ENCODE measurements at regions not wholly inside any gene's neighbourhood (a gene's known extent, or its start where the extent isn't known, plus 50 kb on each side); places are given as distances from the start of the nearest gene placed in this dataset.

GRCh38 chr3:170766253-170766652, 103.7 kb downstream of the RPL22L1 start (continued):
- TF ChIP-seq ZNF561 (CRISPR knock-in tag; conservative IDR thresholded peaks at IDR 0.05) (no peak), SRSF9 (IDR thresholded peaks at IDR 0.05; ENCODE audit: borderline replicate concordance, low read depth, low read length) (no peak), RBM22 (IDR thresholded peaks at IDR 0.05; ENCODE audit: low read depth, low read length, poor library complexity, severe bottlenecking) (no peak), MEF2D (tag; conservative IDR thresholded peaks at IDR 0.05; ENCODE audit: low read depth) (no peak)

DNA sequence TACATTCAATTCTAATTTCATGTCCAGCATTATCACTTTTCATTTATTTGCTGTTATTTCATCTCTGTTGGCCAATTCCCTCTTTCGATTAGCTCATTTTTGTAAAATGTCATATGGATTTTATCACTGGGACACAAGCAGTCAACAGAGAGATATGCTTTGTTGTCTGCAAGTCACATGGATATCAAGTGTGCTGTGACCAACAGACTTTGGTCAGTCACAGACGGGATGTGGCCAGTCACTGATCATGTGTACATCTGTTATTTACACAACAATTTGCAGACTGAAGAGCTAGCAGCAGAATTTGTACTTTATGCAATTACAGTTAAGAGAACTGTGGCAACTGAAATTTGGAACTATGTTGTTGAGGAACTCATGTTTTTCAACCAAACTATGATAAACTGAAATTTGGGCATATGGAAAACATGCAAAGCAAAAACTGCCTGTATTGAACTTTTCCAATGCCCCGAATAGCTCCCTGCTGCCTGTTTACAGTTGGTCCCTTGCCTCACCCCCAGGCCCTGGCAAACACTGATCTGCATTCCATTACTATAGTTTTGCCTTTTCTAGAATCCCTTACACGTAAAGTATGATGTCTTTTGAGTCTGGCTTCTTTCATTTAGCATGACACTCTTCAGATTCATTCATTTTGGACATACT, 104.4 kb downstream of the RPL22L1 start:
- WGBS (ENCODE audit: insufficient coverage, low coverage, missing lambda C conversion rate) = 18% methylated on average over 4 of the region's 4 CpGs
- peak overlapping the region; percentile 16; the same call in 1 of the 2 replicates for H3K4me2 ChIP-seq (ENCODE audit: insufficient read depth, low read length)
- H4K20me1 ChIP-seq (replicated peaks; ENCODE audit: control insufficient read depth, insufficient read depth, low read length) = no peaks in the 10 kb centered on the region
- no peaks in the 10 kb centered on the region for H3K79me2 ChIP-seq (ENCODE audit: control insufficient read depth, insufficient read depth, low read length)
- POLR2A ChIA-PET = interaction anchor here (0.9 to 1.8 kb wide), 7 partner anchors 12 to 48 kb away, joined by 3 to 11 read pairs (median 6); no protein-coding TSS in a partner anchor
- CTCF ChIA-PET (ENCODE audit: low intra/inter-chr PET ratio) = no interaction called here
- FAIRE-seq = peak; percentile 78
- intact Hi-C loops (cut with micrococcal nuclease) = loop anchor here (5.0 kb wide), 1 partner anchor 42 kb away; no protein-coding TSS in a partner anchor
- peak overlapping the region in 1 of 2 experiments; percentile 24; a peak in 1 of 4 replicates for H3K9ac ChIP-seq (ENCODE audit: insufficient read depth in 1 of 2, low read depth in 2 of 2, low read length in 2 of 2)
- no peaks in the 10 kb centered on the region for H3K27me3 ChIP-seq (ENCODE audit: control insufficient read depth in 2 of 2, insufficient read depth in 2 of 2, low read length in 2 of 2)
- in situ Hi-C loops (cut with MboI) = no loop called here
- H2AFZ ChIP-seq (ENCODE audit: low read depth, low read length) = peak overlapping the region; percentile 80
- H3K36me3 ChIP-seq (ENCODE audit: control insufficient read depth, insufficient read depth, low read length) = no peaks in the 10 kb centered on the region
- no TSS peak for BruUV-seq (replicated peaks)
- H3K27ac ChIP-seq (ENCODE audit: extremely low read depth, low read depth, low read length) = peak overlapping the region; percentile 43; the same call in 2 of the 3 replicates
- peak; percentile 73 for ATAC-seq
- DNase-seq (ENCODE audit: extremely low read depth in 1 of 4, low spot score in 3 of 4) = peak; percentile 31 to 73 (median 37)
- H3K4me1 ChIP-seq (replicated peaks in 1 of 2; ENCODE audit: control insufficient read depth in 2 of 2, insufficient read depth in 2 of 2, low read length in 2 of 2) = peaks cover 24 to 43% of the 10 kb centered on the region in 2 experiments
- peaks cover 2% of the 10 kb centered on the region for H3K9me1 ChIP-seq (ENCODE audit: control insufficient read depth, insufficient read depth, low read length)
- no peak overlapping the region for H3K4me3 ChIP-seq
- H3K9me3 ChIP-seq (replicated peaks; ENCODE audit: control insufficient read depth, insufficient read depth, low read depth, low read length) = no peaks in the 10 kb centered on the region
- TF ChIP-seq ATF1 (CRISPR knock-in tag; IDR thresholded peaks at IDR 0.05) (no peak), ATF1 (tag; IDR thresholded peaks at IDR 0.05) (peak; percentile 50; the same call in 1 of the 2 replicates), FOXK1 (CRISPR knock-in tag; IDR thresholded peaks at IDR 0.05; ENCODE audit: borderline replicate concordance) (no peak), MTA1 (IDR thresholded peaks at IDR 0.05; ENCODE audit: borderline replicate concordance) (peak; percentile 41; the same call in 1 of the 2 replicates), NCOA4 (IDR thresholded peaks at IDR 0.05; ENCODE audit: partially characterized antibody) (no peak), FOXK2 (conservative IDR thresholded peaks at IDR 0.05 in 1 of 2, IDR thresholded peaks at IDR 0.05 in 1 of 2; ENCODE audit: low read depth in 2 of 2) (peak; percentile 89 to 95), RAD21 (CRISPR knock-in tag; conservative IDR thresholded peaks at IDR 0.05 in 1 of 2, IDR thresholded peaks at IDR 0.05 in 1 of 2) (peak in 1 of 2 experiments; percentile 25; a peak in 1 of 4 replicates), GATAD2B (IDR thresholded peaks at IDR 0.05; ENCODE audit: borderline replicate concordance) (0 out of 2 replicates have a peak, but pooled peaks have one; percentile 23), TAL1 (IDR thresholded peaks at IDR 0.05) (peak; percentile 69)
- TF ChIP-seq, protein P1, sequence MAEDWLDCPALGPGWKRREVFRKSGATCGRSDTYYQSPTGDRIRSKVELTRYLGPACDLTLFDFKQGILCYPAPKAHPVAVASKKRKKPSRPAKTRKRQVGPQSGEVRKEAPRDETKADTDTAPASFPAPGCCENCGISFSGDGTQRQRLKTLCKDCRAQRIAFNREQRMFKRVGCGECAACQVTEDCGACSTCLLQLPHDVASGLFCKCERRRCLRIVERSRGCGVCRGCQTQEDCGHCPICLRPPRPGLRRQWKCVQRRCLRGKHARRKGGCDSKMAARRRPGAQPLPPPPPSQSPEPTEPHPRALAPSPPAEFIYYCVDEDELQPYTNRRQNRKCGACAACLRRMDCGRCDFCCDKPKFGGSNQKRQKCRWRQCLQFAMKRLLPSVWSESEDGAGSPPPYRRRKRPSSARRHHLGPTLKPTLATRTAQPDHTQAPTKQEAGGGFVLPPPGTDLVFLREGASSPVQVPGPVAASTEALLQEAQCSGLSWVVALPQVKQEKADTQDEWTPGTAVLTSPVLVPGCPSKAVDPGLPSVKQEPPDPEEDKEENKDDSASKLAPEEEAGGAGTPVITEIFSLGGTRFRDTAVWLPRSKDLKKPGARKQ (CRISPR knock-in tag; IDR thresholded peaks at IDR 0.05) = 0 out of 2 replicates have a peak, but pooled peaks have one; percentile 12
- TF ChIP-seq, protein P2, sequence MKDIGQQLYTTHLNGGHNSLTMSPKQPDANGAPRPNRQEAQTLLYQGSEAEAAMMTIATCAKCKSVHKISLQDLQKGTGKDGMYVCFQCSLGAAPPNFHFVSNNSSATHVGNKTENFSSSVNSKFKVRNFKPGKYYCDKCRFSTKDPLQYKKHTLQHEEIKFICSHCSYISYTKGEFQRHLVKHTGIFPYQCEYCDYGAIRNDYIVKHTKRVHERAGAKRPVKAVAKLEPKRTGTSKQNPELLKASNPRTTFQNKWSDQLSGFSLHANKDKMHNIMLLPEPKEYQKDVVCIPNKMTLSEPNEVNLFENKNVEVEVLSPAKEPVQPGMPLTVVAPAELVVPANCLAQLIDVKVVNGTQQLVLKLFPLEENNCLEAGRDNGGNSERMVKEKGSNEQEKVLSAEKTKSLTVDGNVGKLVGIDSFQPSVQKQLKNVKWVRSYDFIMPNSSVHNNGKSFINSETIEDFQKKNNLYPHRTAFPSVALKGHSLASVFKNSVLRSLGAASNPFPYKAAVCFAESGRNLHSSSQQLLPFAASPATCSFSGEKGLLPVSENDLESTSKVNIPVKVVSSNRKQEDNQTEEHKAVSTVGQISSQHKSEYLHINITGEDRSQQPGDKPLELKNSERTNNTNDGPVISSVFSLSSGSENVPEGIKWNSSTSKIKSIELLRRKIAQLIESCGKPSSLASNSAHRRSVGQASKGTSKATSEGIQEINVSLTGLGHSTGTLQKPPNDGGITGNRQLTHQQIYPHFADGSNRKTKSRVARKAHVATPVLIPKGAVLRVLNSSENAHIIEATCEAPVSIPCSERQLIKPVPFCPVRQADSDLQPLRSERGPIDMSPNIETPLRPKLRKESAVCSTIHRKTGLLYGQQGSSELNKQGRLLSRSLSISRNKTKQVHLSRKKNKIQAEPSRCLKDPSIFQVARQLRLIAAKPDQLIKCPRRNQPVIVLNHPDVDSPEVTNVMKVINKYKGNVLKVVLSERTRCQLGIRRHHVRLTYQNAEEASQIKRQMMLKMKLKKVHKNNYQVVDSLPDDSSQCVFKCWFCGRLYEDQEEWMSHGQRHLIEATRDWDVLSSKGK (CRISPR knock-in tag; IDR thresholded peaks at IDR 0.05) = 0 out of 2 replicates have a peak, but pooled peaks have one; percentile 67

Data from K562 (cell line).